ENCODE measurements at regions not wholly inside any gene's neighbourhood (a gene's known extent, or its start where the extent isn't known, plus 50 kb on each side); places are given as distances from the start of the nearest gene placed in this dataset.

GRCh38 chr2:180706694-180707093, 273.7 kb upstream of the UBE2E3 start:
- no peak for DNase-seq (ENCODE audit: low read depth)
- no peak for TF ChIP-seq CTCF (conservative IDR thresholded peaks at IDR 0.05; ENCODE audit: low read depth, low read length)
- no peak overlapping the region for H3K4me3 ChIP-seq (ENCODE audit: low read depth, low read length)

GRCh38 chr2:180705551-180705950, 274.9 kb upstream of the UBE2E3 start:
- TF ChIP-seq CTCF (conservative IDR thresholded peaks at IDR 0.05; ENCODE audit: low read depth, low read length), result no peak
- no peak for DNase-seq (ENCODE audit: low read depth)

GRCh38 chr2:180705122-180705521, 275.3 kb upstream of the UBE2E3 start:
- no peak for DNase-seq (ENCODE audit: low read depth)
- H3K4me3 ChIP-seq (ENCODE audit: low read depth, low read length), result no peak overlapping the region
- TF ChIP-seq CTCF (conservative IDR thresholded peaks at IDR 0.05; ENCODE audit: low read depth, low read length), result no peak

More at GRCh38 chr2:180705551-180705950, 274.9 kb upstream of the UBE2E3 start:
- H3K4me3 ChIP-seq (ENCODE audit: low read depth, low read length), result no peak overlapping the region

- DNase-seq (ENCODE audit: low read depth), result no peak
- no peak overlapping the region for H3K4me3 ChIP-seq (ENCODE audit: low read depth, low read length)
- no peak for TF ChIP-seq CTCF (conservative IDR thresholded peaks at IDR 0.05; ENCODE audit: low read depth, low read length)
Measured at GRCh38 chr2:180699657-180700361, 280.6 kb upstream of the UBE2E3 start.

GRCh38 chr2:180698668-180699067, 281.7 kb upstream of the UBE2E3 start:
- no peak for DNase-seq (ENCODE audit: low read depth)
- no peak overlapping the region for H3K4me3 ChIP-seq (ENCODE audit: low read depth, low read length)
- no peak for TF ChIP-seq CTCF (conservative IDR thresholded peaks at IDR 0.05; ENCODE audit: low read depth, low read length)

GRCh38 chr2:180695586-180696401, 284.6 kb upstream of the UBE2E3 start:
- TF ChIP-seq CTCF (conservative IDR thresholded peaks at IDR 0.05; ENCODE audit: low read depth, low read length), result no peak
- no peak overlapping the region for H3K4me3 ChIP-seq (ENCODE audit: low read depth, low read length)
- DNase-seq (ENCODE audit: low read depth), result no peak
